ENCODE measurements at regions not wholly inside any gene's neighbourhood (a gene's known extent, or its start where the extent isn't known, plus 50 kb on each side); places are given as distances from the start of the nearest gene placed in this dataset.

GRCh38 chr7:32415936-32416335, 74.2 kb downstream of the LSM5 start:
- Histone ChIP-seq H3K27me3 (ENCODE audit: insufficient read depth, low read length) (peaks cover 44% of the 10 kb centered on the region), H3K4me1 (ENCODE audit: control insufficient read depth in 1 of 2, insufficient read depth in 2 of 2, low read length in 2 of 2) (no peaks in the 10 kb centered on the region), H2AFZ (ENCODE audit: low read depth, low read length, poor library complexity, severe bottlenecking) (no peak overlapping the region), H3K27ac (ENCODE audit: low read depth, low read length) (no peak overlapping the region), H3K9ac (ENCODE audit: low read length) (no peak overlapping the region), H3K4me3 (replicated peaks in 1 of 2; ENCODE audit: low read depth in 1 of 2, low read length in 2 of 2) (no peak overlapping the region), H3K4me2 (ENCODE audit: low read length) (no peak overlapping the region), H3K36me3 (ENCODE audit: control insufficient read depth in 1 of 2, insufficient read depth in 2 of 2, low read length in 2 of 2) (no peaks in the 10 kb centered on the region), H3K9me2 (ENCODE audit: insufficient read depth) (no peaks in the 10 kb centered on the region), H3K79me2 (ENCODE audit: insufficient read depth, low read length) (no peaks in the 10 kb centered on the region), H4K20me1 (ENCODE audit: insufficient read depth) (no peaks in the 10 kb centered on the region; the same call in 1 of the 2 replicates), H3K9me3 (ENCODE audit: control insufficient read depth in 1 of 2, insufficient read depth in 1 of 2, low read depth in 1 of 2, low read length in 2 of 2) (no peaks in the 10 kb centered on the region)
- ChIA-PET POLR2A (no interaction called here), RAD21 (ENCODE audit: low non-redundant PET in 1 of 2, low total read pairs in 2 of 2, uncharacterized antibody in 2 of 2, unreplicated experiment in 2 of 2) (no interaction called here), CTCF (no interaction called here)
- DNase-seq (ENCODE audit: low read depth, low spot score) (no peak), ATAC-seq (no peak)
- intact Hi-C loops (cut with micrococcal nuclease) = no loop called here
- BruUV-seq (replicated peaks) = no TSS peak
- TF ChIP-seq MAX (IDR thresholded peaks at IDR 0.05) = no peak

- no peak overlapping the region for H3K4me2 ChIP-seq (ENCODE audit: low read length)
- no peak overlapping the region for H2AFZ ChIP-seq (ENCODE audit: low read depth, low read length, poor library complexity, severe bottlenecking)
- DNase-seq (ENCODE audit: low read depth, low spot score) (no peak), ATAC-seq (no peak)
- ChIA-PET RAD21 (ENCODE audit: low non-redundant PET in 1 of 2, low total read pairs in 2 of 2, uncharacterized antibody in 2 of 2, unreplicated experiment in 2 of 2) (no interaction called here), POLR2A (no interaction called here), CTCF (no interaction called here)
- H3K27ac ChIP-seq (ENCODE audit: low read depth, low read length) = no peak overlapping the region
- H3K36me3 ChIP-seq (ENCODE audit: control insufficient read depth in 1 of 2, insufficient read depth in 2 of 2, low read length in 2 of 2) = no peaks in the 10 kb centered on the region
- no peaks in the 10 kb centered on the region for H3K9me3 ChIP-seq (ENCODE audit: control insufficient read depth in 1 of 2, insufficient read depth in 1 of 2, low read depth in 1 of 2, low read length in 2 of 2)
- no TSS peak for BruUV-seq (replicated peaks)
- peaks cover 44% of the 10 kb centered on the region for H3K27me3 ChIP-seq (ENCODE audit: insufficient read depth, low read length)
- H3K4me1 ChIP-seq (ENCODE audit: control insufficient read depth in 1 of 2, insufficient read depth in 2 of 2, low read length in 2 of 2) = no peaks in the 10 kb centered on the region
- no peaks in the 10 kb centered on the region; the same call in 1 of the 2 replicates for H4K20me1 ChIP-seq (ENCODE audit: insufficient read depth)
- H3K9ac ChIP-seq (ENCODE audit: low read length) = no peak overlapping the region
- no peaks in the 10 kb centered on the region for H3K79me2 ChIP-seq (ENCODE audit: insufficient read depth, low read length)
- no peaks in the 10 kb centered on the region for H3K9me2 ChIP-seq (ENCODE audit: insufficient read depth)
- TF ChIP-seq YY1 (IDR thresholded peaks at IDR 0.05; ENCODE audit: extremely low read depth, insufficient replicate concordance, low read depth, low read length) = no peak
- no peak for TF ChIP-seq CTCF (IDR thresholded peaks at IDR 0.05 in 2 of 3, conservative IDR thresholded peaks at IDR 0.05 in 1 of 3; ENCODE audit: borderline replicate concordance in 1 of 3, insufficient read depth in 1 of 3, low read depth in 2 of 3, low read length in 2 of 3)
- no peak for TF ChIP-seq ELF1 (IDR thresholded peaks at IDR 0.05; ENCODE audit: borderline replicate concordance, low read depth)
- no peak for TF ChIP-seq JUND (IDR thresholded peaks at IDR 0.05)
- no peak for TF ChIP-seq ZNF274 (IDR thresholded peaks at IDR 0.05; ENCODE audit: low read depth, low read length)
- no peak for TF ChIP-seq SP1 (IDR thresholded peaks at IDR 0.05; ENCODE audit: low read depth)
- no peak for TF ChIP-seq EZH2 (IDR thresholded peaks at IDR 0.05)
- no peak for TF ChIP-seq SRF (IDR thresholded peaks at IDR 0.05; ENCODE audit: low read depth)
- TF ChIP-seq EGR1 (IDR thresholded peaks at IDR 0.05; ENCODE audit: low read depth) = no peak
- no peak for TF ChIP-seq CBX3 (IDR thresholded peaks at IDR 0.05; ENCODE audit: low read depth)
- no peak for TF ChIP-seq CEBPB (IDR thresholded peaks at IDR 0.05; ENCODE audit: low read depth)
- no peak for TF ChIP-seq ZFX (IDR thresholded peaks at IDR 0.05)
- no peak for TF ChIP-seq FOSL1 (IDR thresholded peaks at IDR 0.05; ENCODE audit: low read depth)
- TF ChIP-seq MAX (IDR thresholded peaks at IDR 0.05) = no peak
- TF ChIP-seq POLR2AphosphoS5 (IDR thresholded peaks at IDR 0.05; ENCODE audit: low read depth, low read length) = no peak
- TF ChIP-seq TCF7L2 (IDR thresholded peaks at IDR 0.05; ENCODE audit: borderline replicate concordance, extremely low read depth, insufficient read depth, insufficient read length) = no peak
- TF ChIP-seq SIN3A (IDR thresholded peaks at IDR 0.05; ENCODE audit: low read depth) = no peak
- no peak for TF ChIP-seq EZH2phosphoT487 (IDR thresholded peaks at IDR 0.05; ENCODE audit: borderline replicate concordance)
- TF ChIP-seq POLR2A (IDR thresholded peaks at IDR 0.05; ENCODE audit: borderline replicate concordance, extremely low read depth, insufficient read depth, insufficient read length) = no peak
- no peak overlapping the region for H3K4me3 ChIP-seq (replicated peaks in 1 of 2; ENCODE audit: low read depth in 1 of 2, low read length in 2 of 2)
- intact Hi-C loops (cut with micrococcal nuclease) = no loop called here
Observed at GRCh38 chr7:32415519-32415918, 74.7 kb downstream of the LSM5 start.

Data from HCT116 (cell line).